ENCODE measurements at regions not wholly inside any gene's neighbourhood (a gene's known extent, or its start where the extent isn't known, plus 50 kb on each side); places are given as distances from the start of the nearest gene placed in this dataset.
A peak's percentile ranks its signal among the peaks of the same experiment; 100 is the strongest.

- DNase-seq: no peak
Measured at GRCh38 chr2:61721382-61721781, 132.5 kb downstream of the FAM161A start.

DNA sequence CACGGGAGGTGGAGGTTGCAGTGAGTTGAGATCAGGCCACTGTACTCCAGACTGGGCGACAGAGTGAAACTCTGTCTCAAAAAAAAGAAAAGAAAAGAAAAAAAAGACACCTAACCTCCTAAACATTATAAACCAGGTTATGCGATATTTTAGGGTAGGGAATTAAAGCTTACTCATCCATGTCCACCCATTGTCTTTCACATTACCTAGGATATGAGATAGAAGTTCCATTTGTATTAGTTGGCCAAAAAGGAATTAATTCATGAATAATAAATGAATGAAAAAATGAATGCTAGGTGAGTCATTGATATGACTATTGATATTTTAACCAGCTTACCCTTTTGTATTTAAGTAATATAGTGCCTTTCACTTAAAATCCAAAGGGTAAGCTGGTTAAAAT is 132.9 kb downstream of the FAM161A start:
- DNase-seq: no peak

DNA sequence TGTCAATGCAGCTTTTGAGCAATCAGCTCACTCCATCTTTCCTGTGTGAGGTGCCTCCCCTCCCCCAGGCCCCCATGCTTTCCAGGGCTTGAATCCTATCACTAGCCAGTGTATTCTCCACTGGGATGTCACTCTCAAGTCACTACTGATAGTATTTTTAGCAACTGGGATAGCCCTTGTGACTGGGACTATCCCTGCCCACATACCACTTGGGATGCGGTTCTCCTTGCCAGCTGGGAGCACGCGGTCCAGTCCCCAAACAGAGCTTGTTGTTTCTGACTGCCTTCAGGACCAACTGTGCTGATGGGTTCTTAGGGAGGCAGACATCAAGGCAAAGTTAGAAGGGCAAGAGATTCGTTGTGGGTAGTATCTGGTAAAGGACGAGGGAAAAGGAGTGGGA is 134.9 kb downstream of the FAM161A start:
- DNase-seq: no peak

GRCh38 chr2:61715506-61715905 is 138.4 kb downstream of the FAM161A start:
- no peak for DNase-seq

DNA sequence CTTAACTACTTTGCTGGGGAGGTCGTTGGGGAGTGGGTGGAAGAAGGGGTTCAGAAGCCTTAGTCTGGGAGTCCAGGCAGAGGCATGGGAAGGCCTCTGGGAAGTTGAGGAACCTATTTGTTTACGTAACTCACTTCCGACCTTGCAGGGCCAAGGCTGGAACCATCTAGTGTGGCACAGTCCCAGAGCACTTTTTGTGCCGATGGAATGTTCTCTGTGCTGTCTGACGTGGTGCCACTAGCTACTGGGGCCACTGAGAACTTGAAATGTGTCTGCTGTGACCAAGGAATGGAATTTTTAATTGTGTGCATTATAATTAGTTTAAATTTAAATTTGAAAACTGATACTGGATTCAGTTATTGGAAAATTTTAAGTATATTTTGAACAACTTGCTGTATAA is 139.7 kb downstream of the FAM161A start:
- no peak for DNase-seq

- DNase-seq: no peak
Measured at GRCh38 chr2:61713457-61713856, 140.4 kb downstream of the FAM161A start.

- no peak for DNase-seq
Measured at GRCh38 chr2:61712060-61712459, 141.8 kb downstream of the FAM161A start.

- DNase-seq: no peak
Measured at GRCh38 chr2:61710711-61711110, 143.1 kb downstream of the FAM161A start.

GRCh38 chr2:61707984-61708852 is 145.6 kb downstream of the FAM161A start:
- peak; percentile 99 for DNase-seq

DNA sequence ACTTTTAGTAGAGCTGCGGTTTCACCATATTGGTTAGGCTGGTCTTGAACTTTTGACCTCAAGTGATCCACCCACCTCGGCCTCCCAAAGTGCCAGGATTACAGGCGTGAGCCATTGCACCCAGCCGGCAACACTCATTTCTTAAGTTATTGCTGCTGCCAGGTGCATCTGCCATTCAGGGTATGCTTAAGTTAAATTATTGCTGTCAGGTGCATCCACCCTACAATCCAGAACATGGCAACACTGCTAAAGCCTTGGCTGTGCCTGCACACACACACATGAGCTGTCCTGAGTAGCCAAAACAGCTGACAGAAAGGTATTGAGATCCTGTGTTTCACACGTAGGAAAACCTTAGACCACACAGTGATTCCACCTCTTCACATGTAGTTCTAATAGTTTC is 148.2 kb downstream of the FAM161A start:
- DNase-seq: peak; percentile 6

DNA sequence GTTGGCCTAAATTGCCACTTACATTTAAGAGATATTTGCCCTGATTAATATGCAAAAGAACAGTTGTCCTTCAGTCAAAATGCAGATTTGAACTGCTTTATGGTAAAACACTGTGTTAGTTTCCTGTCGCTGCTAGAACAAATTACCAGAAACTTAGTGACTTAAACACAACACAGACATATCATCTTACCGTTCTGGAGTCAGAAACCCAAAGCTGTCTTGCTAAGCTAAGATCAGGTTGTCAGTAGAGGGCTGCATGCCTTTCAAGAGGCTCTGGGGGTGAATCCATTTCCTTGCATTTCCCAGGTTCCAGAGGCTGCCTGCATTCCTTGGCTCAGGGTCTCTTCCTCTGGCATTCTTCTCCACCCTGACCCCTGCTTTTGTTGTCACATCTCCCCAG is 149.5 kb downstream of the FAM161A start:
- DNase-seq: no peak

DNA sequence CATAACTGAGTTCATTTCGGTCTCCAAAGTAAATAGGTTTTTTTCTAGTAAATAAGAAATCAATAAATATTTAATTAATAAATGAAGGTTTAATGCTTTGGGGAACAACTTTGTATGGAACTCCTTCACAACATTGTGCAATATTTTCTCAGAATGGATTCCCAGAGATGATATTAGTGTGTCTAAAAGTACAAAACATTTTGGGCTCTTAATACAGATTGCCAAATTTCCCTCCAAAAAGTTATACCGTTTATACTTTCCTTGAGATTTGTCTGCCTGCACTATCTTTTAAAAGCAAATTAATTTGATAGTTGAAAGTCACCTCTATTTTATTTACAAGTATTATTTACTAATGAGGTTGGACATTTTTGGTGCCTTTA is 151.8 kb downstream of the FAM161A start:
- no peak for DNase-seq

- DNase-seq: no peak
Measured at GRCh38 chr2:61700464-61700863, 153.4 kb downstream of the FAM161A start.

GRCh38 chr2:61694312-61695274 is 156.4 kb upstream of the XPO1 start:
- DNase-seq: peak; percentile 67

DNA sequence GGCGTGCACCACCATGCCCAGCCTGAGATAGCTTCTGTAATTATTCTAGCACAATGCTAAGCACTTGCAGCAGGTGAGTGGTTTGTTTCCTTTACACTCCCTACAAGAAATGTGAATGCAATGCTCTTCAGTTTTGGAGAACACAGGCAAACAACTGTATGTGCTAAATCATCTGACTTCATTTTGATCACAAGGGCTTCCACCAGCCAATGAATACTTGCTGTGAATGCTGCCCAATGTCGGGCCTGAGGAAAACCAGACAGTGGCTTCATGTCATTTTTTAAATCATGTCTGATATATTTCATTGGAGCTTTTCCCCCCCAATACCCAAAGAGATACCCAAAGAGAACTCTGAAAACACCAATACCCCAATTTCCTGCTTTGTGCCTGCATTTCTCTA is 155.6 kb upstream of the XPO1 start:
- DNase-seq: no peak

GRCh38 chr2:61690078-61690596 is 152.0 kb upstream of the XPO1 start:
- DNase-seq: no peak

GRCh38 chr2:61689568-61689967 is 151.4 kb upstream of the XPO1 start:
- no peak for DNase-seq

GRCh38 chr2:61688369-61689334 is 150.5 kb upstream of the XPO1 start:
- DNase-seq: no peak

DNA sequence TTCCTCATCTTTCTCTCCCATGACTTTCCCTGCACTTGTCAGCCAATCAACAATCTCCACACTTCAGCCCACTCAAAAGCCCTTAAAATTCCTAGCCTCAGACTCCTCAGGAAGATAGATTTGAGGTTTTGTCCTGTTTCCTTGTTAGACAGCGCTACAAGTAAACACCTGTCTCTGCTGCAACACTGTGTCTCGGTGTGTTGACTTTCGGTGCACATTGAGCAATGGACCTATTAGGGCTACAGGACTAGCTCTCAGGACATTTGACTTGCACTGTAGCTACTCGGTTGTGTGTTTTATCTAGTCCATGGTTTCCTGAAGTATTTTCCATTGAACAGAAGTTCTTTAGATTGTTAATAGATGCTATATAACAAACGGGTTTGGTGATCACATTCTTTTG is 140.9 kb upstream of the XPO1 start:
- no peak for DNase-seq

DNA sequence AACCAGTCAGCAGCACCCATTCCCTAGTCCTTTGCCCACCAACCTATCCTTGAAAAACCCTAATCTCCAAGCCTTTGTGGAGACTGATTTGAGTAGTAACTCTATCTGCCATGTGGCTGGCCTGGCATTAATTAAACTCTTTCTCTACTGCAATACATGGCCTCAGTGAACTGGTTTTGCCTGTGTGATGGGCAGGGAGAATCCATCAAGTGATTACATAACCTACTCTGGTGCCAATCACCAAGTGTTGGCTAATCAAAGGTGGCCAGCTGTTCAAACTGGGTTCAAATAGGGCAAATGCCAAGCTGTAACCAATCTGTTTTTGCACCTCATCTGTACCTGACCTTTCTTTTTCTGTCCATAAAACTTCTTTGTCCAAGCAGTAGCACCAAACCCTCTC is 139.8 kb upstream of the XPO1 start:
- DNase-seq: no peak

- no peak for DNase-seq
Measured at GRCh38 chr2:61677306-61677705, 139.2 kb upstream of the XPO1 start.

- no peak for DNase-seq
Measured at GRCh38 chr2:61675204-61675603, 137.0 kb upstream of the XPO1 start.

Measured in NCI-H345 (cell line).